ENCODE measurements at regions not wholly inside any gene's neighbourhood (a gene's known extent, or its start where the extent isn't known, plus 50 kb on each side); places are given as distances from the start of the nearest gene placed in this dataset.

GRCh38 chr6:134394208-134394607 lies 76.3 kb upstream of the SGK1 start:
- TF ChIP-seq CTCF (IDR thresholded peaks at IDR 0.05), result no peak
- TF ChIP-seq POLR2A (IDR thresholded peaks at IDR 0.05), result no peak

All from right lobe of liver (tissue), 4 donors.